Parathyroid adenoma (tissue), 2 donors: ENCODE measurements at regions not wholly inside any gene's neighbourhood (a gene's known extent, or its start where the extent isn't known, plus 50 kb on each side); places are given as distances from the start of the nearest gene placed in this dataset.

Source experiments
- H2AFZ ChIP-seq: fragments of 300-600 bp; sonication (generic); one replicate; pipeline ENCODE4 v1.7.0; 2017; ENCODE audit warnings: antibody characterized with exemption, mild to moderate bottlenecking
- H3K27ac ChIP-seq: fragments of 300-600 bp; sonication (generic); one replicate; pipeline ENCODE4 v1.7.0; 2017
- H3K27me3 ChIP-seq: fragments of 300-600 bp; sonication (generic); one replicate; pipeline ENCODE4 v1.7.0; 2017; ENCODE audit warnings: low read length; ENCODE audit not compliant: control insufficient read depth, insufficient read depth
- H3K36me3 ChIP-seq: fragments of 300-600 bp; sonication (generic); one replicate; pipeline ENCODE4 v1.7.0; 2017; ENCODE audit warnings: low read length; ENCODE audit not compliant: control insufficient read depth, insufficient read depth
- H3K4me1 ChIP-seq: fragments of 300-600 bp; sonication (generic); one replicate; pipeline ENCODE4 v1.7.0; 2017; ENCODE audit warnings: control low read depth
- H3K4me2 ChIP-seq: fragments of 300-600 bp; sonication (generic); one replicate; pipeline ENCODE4 v1.7.0; 2017; ENCODE audit warnings: low read length
- H3K4me3 ChIP-seq: fragments of 300-600 bp; sonication (generic); one replicate; pipeline ENCODE4 v1.7.0; 2017; ENCODE audit warnings: low read depth, low read length
- H3K79me2 ChIP-seq: fragments of 300-600 bp; sonication (generic); one replicate; pipeline ENCODE4 v1.7.0; 2017; ENCODE audit warnings: control low read depth
- H3K9ac ChIP-seq: fragments of 300-600 bp; sonication (generic); one replicate; pipeline ENCODE4 v1.7.0; 2017; ENCODE audit warnings: mild to moderate bottlenecking
- H3K9me3 ChIP-seq: fragments of 300-600 bp; sonication (generic); one replicate; pipeline ENCODE4 v1.7.0; 2017; ENCODE audit warnings: low read length; ENCODE audit not compliant: control insufficient read depth
- TF ChIP-seq, protein P1 (sequence below): fragments of 300-600 bp; sonication (generic); IDR thresholded peaks from one replicate; pipeline ENCODE4 v1.7.0; 2017; ENCODE audit warnings: antibody characterized with exemption, mild to moderate bottlenecking
- donor health status: primary hyperparathyroidism.

GRCh38 chr2:134142341-134142738 lies 111.5 kb upstream of the MGAT5 start:
- H3K27ac ChIP-seq: no peak overlapping the region
- H3K4me3 ChIP-seq: no peak overlapping the region
- H3K36me3 ChIP-seq: no peaks in the 10 kb centered on the region
- no peaks in the 10 kb centered on the region for H3K4me1 ChIP-seq
- H2AFZ ChIP-seq: no peak overlapping the region
- TF ChIP-seq, protein P1, sequence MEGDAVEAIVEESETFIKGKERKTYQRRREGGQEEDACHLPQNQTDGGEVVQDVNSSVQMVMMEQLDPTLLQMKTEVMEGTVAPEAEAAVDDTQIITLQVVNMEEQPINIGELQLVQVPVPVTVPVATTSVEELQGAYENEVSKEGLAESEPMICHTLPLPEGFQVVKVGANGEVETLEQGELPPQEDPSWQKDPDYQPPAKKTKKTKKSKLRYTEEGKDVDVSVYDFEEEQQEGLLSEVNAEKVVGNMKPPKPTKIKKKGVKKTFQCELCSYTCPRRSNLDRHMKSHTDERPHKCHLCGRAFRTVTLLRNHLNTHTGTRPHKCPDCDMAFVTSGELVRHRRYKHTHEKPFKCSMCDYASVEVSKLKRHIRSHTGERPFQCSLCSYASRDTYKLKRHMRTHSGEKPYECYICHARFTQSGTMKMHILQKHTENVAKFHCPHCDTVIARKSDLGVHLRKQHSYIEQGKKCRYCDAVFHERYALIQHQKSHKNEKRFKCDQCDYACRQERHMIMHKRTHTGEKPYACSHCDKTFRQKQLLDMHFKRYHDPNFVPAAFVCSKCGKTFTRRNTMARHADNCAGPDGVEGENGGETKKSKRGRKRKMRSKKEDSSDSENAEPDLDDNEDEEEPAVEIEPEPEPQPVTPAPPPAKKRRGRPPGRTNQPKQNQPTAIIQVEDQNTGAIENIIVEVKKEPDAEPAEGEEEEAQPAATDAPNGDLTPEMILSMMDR: no peak
- no peak overlapping the region for H3K4me2 ChIP-seq
- no peaks in the 10 kb centered on the region for H3K9me3 ChIP-seq
- peaks cover 10% of the 10 kb centered on the region for H3K79me2 ChIP-seq
- no peak overlapping the region for H3K9ac ChIP-seq
- no peaks in the 10 kb centered on the region for H3K27me3 ChIP-seq

GRCh38 chr2:134142903-134143302 lies 111.0 kb upstream of the MGAT5 start:
- peaks cover 10% of the 10 kb centered on the region for H3K79me2 ChIP-seq
- no peak overlapping the region for H2AFZ ChIP-seq
- H3K27ac ChIP-seq: no peak overlapping the region
- H3K27me3 ChIP-seq: no peaks in the 10 kb centered on the region
- H3K4me2 ChIP-seq: no peak overlapping the region
- no peaks in the 10 kb centered on the region for H3K36me3 ChIP-seq
- no peaks in the 10 kb centered on the region for H3K4me1 ChIP-seq
- no peak overlapping the region for H3K4me3 ChIP-seq
- TF ChIP-seq, protein P1: no peak
- no peaks in the 10 kb centered on the region for H3K9me3 ChIP-seq
- H3K9ac ChIP-seq: no peak overlapping the region

GRCh38 chr2:134143568-134143967 lies 110.3 kb upstream of the MGAT5 start:
- Histone ChIP-seq H3K79me2 (peaks cover 9% of the 10 kb centered on the region), H3K27me3 (no peaks in the 10 kb centered on the region), H2AFZ (no peak overlapping the region), H3K4me3 (no peak overlapping the region), H3K27ac (no peak overlapping the region), H3K9me3 (no peaks in the 10 kb centered on the region), H3K4me2 (no peak overlapping the region), H3K36me3 (no peaks in the 10 kb centered on the region), H3K9ac (no peak overlapping the region), H3K4me1 (no peaks in the 10 kb centered on the region)
- TF ChIP-seq, protein P1: no peak

DNA sequence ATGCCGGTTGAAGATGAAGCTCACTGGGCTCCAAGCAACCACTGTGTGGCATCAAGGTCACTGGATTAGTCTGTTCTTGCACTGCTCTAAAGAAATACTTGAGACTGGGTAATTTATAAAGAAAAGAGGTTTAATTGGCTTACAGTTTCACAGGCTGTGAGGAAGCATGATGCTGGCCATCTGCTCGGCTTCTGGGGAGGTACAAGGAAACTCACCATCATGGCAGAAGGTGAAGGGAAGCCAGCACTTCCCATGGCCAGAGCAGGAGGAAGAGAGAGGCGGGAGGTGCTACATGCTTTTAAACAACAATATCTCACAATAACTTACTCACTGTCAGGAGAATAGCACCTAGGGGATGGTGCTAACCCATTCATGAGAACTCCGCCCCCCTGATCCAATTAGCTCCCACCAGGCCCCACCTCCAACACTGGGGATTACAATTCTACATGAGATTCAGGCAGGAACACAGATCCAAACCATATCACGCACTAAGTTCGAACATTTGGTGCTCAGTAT lies 109.7 kb upstream of the MGAT5 start:
- no peak overlapping the region for H3K4me3 ChIP-seq
- H3K4me1 ChIP-seq: no peaks in the 10 kb centered on the region
- no peaks in the 10 kb centered on the region for H3K36me3 ChIP-seq
- no peak overlapping the region for H2AFZ ChIP-seq
- no peak overlapping the region for H3K4me2 ChIP-seq
- H3K9me3 ChIP-seq: no peaks in the 10 kb centered on the region
- H3K27ac ChIP-seq: no peak overlapping the region
- no peak overlapping the region for H3K9ac ChIP-seq
- TF ChIP-seq, protein P1: no peak
- no peaks in the 10 kb centered on the region for H3K27me3 ChIP-seq
- H3K79me2 ChIP-seq: peaks cover 4% of the 10 kb centered on the region

GRCh38 chr2:134144651-134145050 lies 109.2 kb upstream of the MGAT5 start:
- Histone ChIP-seq H3K9ac (no peak overlapping the region), H3K79me2 (peaks cover 3% of the 10 kb centered on the region), H3K27ac (no peak overlapping the region), H3K27me3 (no peaks in the 10 kb centered on the region), H3K9me3 (no peaks in the 10 kb centered on the region), H3K4me2 (no peak overlapping the region), H3K4me3 (no peak overlapping the region), H3K4me1 (no peaks in the 10 kb centered on the region), H3K36me3 (no peaks in the 10 kb centered on the region), H2AFZ (no peak overlapping the region)
- TF ChIP-seq, protein P1: no peak
